ENCODE measurements at regions not wholly inside any gene's neighbourhood (a gene's known extent, or its start where the extent isn't known, plus 50 kb on each side); places are given as distances from the start of the nearest gene placed in this dataset.

DNA sequence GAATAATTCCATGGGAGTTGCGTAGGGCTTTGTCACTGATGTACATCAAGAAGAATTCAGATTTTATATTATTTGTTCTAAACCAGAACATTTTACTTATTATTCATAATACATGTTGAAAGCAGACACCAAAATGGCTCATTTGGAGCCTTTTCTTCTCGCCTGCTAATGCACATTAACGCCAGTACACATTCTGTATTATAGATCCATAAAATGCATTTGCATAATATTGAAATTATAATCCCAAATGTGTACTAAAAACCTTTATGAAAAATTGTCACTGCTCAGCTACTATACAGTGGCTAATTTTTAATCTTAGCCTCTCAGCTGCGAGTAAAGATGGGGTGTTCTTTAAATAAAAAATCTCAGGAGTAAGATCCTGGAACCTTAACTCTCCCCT is 452.2 kb upstream of the HNRNPA3 start:
- CTCF ChIA-PET, result no interaction called here
- TF ChIP-seq, protein P1, sequence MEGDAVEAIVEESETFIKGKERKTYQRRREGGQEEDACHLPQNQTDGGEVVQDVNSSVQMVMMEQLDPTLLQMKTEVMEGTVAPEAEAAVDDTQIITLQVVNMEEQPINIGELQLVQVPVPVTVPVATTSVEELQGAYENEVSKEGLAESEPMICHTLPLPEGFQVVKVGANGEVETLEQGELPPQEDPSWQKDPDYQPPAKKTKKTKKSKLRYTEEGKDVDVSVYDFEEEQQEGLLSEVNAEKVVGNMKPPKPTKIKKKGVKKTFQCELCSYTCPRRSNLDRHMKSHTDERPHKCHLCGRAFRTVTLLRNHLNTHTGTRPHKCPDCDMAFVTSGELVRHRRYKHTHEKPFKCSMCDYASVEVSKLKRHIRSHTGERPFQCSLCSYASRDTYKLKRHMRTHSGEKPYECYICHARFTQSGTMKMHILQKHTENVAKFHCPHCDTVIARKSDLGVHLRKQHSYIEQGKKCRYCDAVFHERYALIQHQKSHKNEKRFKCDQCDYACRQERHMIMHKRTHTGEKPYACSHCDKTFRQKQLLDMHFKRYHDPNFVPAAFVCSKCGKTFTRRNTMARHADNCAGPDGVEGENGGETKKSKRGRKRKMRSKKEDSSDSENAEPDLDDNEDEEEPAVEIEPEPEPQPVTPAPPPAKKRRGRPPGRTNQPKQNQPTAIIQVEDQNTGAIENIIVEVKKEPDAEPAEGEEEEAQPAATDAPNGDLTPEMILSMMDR (IDR thresholded peaks at IDR 0.05; ENCODE audit: insufficient read depth in 1 of 2, low read depth in 1 of 2, low read length in 1 of 2, severe bottlenecking in 1 of 2, unreplicated experiment in 1 of 2), result no peak
- Histone ChIP-seq H3K4me1 (no peaks in the 10 kb centered on the region), H3K27me3 (replicated peaks; ENCODE audit: control insufficient read depth, insufficient read depth, low read length) (no peaks in the 10 kb centered on the region), H3K9me3 (no peaks in the 10 kb centered on the region), H3K4me3 (ENCODE audit: low read depth, low read length) (no peak overlapping the region), H3K36me3 (ENCODE audit: control insufficient read depth, insufficient read depth, low read length) (no peaks in the 10 kb centered on the region)
- Mint-ChIP-seq H3K9me3 (ENCODE audit: unreplicated experiment) (no peaks in the 10 kb centered on the region), H3K27ac (ENCODE audit: unreplicated experiment) (no peak overlapping the region), H3K27me3 (ENCODE audit: insufficient read depth, unreplicated experiment) (peaks cover 26% of the 10 kb centered on the region), H3K4me1 (ENCODE audit: low read depth, unreplicated experiment) (no peaks in the 10 kb centered on the region), H3K36me3 (ENCODE audit: insufficient read depth, unreplicated experiment) (no peaks in the 10 kb centered on the region), H3K4me3 (ENCODE audit: unreplicated experiment) (no peak overlapping the region)
- no TSS peak for BruUV-seq (replicated peaks)
- no peak for DNase-seq
- intact Hi-C loops (cut with micrococcal nuclease; ENCODE audit: unreplicated experiment), result no loop called here
- POLR2A ChIA-PET, result no interaction called here

DNA sequence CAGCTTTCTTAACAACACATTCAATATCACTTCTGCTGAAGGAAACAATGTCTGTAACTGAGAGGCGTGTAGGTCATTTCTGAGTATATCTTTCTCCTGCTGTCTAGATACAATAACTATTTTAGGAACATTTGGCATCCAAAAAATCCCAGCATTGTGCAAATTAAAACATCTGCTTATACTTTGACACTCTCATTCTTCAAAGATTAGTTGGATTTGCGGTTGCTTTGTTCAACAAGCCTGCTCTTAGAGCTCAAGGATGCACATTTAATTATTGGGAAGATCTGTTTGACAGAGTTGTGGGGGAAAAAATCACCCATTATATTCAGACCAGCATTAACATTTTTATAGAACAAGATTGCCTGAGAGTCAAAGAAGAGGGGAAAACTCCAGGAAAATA is 449.5 kb upstream of the HNRNPA3 start:
- BruUV-seq (replicated peaks), result no TSS peak
- Mint-ChIP-seq H3K36me3 (ENCODE audit: insufficient read depth, unreplicated experiment) (no peaks in the 10 kb centered on the region), H3K9me3 (ENCODE audit: unreplicated experiment) (no peaks in the 10 kb centered on the region), H3K27me3 (ENCODE audit: insufficient read depth, unreplicated experiment) (peaks cover 34% of the 10 kb centered on the region), H3K27ac (ENCODE audit: unreplicated experiment) (no peak overlapping the region), H3K4me1 (ENCODE audit: low read depth, unreplicated experiment) (no peaks in the 10 kb centered on the region), H3K4me3 (ENCODE audit: unreplicated experiment) (no peak overlapping the region)
- TF ChIP-seq, protein P1 (IDR thresholded peaks at IDR 0.05; ENCODE audit: insufficient read depth in 1 of 2, low read depth in 1 of 2, low read length in 1 of 2, severe bottlenecking in 1 of 2, unreplicated experiment in 1 of 2), result no peak
- no peaks in the 10 kb centered on the region for H3K9me3 ChIP-seq
- H3K4me1 ChIP-seq, result no peaks in the 10 kb centered on the region
- POLR2A ChIA-PET, result interaction anchor here (0.6 kb wide), 1 partner anchor 35 kb away, joined by 3 read pairs; no protein-coding TSS in a partner anchor
- H3K4me3 ChIP-seq (ENCODE audit: low read depth, low read length), result no peak overlapping the region
- intact Hi-C loops (cut with micrococcal nuclease; ENCODE audit: unreplicated experiment), result no loop called here
- no peaks in the 10 kb centered on the region for H3K36me3 ChIP-seq (ENCODE audit: control insufficient read depth, insufficient read depth, low read length)
- DNase-seq, result no peak
- no peaks in the 10 kb centered on the region for H3K27me3 ChIP-seq (replicated peaks; ENCODE audit: control insufficient read depth, insufficient read depth, low read length)
- CTCF ChIA-PET, result no interaction called here

DNA sequence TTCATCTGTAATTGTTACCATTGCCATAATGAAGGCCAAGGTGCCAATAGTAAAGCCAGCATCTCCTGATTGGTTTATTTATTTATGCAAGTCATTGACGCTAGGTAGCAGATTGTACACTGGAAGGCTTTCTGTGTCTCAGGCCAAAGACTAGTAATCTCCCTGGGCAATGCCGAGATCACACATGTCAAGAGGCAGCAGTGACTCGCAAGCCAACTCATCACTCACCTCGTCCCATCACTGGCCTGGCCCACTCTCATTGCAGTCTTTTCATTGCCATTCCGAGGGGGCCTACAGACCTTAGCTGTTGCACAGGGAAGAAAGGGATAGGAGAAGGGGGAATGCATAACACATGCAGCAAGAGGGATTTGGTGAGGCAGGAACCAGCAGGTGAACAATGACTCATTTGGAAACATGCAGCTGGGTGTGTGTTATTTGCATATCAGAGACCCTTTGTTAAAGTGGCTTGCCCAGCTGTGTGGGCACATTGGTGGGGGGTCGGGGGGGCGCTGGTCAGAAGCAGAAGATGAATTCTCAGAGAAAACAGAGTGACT is 448.7 kb upstream of the HNRNPA3 start:
- ChIA-PET POLR2A (no interaction called here), CTCF (no interaction called here)
- Histone ChIP-seq H3K9me3 (no peaks in the 10 kb centered on the region), H3K27me3 (replicated peaks; ENCODE audit: control insufficient read depth, insufficient read depth, low read length) (no peaks in the 10 kb centered on the region), H3K4me3 (ENCODE audit: low read depth, low read length) (no peak overlapping the region), H3K4me1 (no peaks in the 10 kb centered on the region), H3K36me3 (ENCODE audit: control insufficient read depth, insufficient read depth, low read length) (no peaks in the 10 kb centered on the region)
- H3K4me1 Mint-ChIP-seq (ENCODE audit: low read depth, unreplicated experiment), result no peaks in the 10 kb centered on the region
- H3K27ac Mint-ChIP-seq (ENCODE audit: unreplicated experiment), result no peak overlapping the region
- TF ChIP-seq, protein P1 (IDR thresholded peaks at IDR 0.05; ENCODE audit: insufficient read depth in 1 of 2, low read depth in 1 of 2, low read length in 1 of 2, severe bottlenecking in 1 of 2, unreplicated experiment in 1 of 2), result no peak
- no TSS peak for BruUV-seq (replicated peaks)
- H3K9me3 Mint-ChIP-seq (ENCODE audit: unreplicated experiment), result no peaks in the 10 kb centered on the region
- no peaks in the 10 kb centered on the region for H3K36me3 Mint-ChIP-seq (ENCODE audit: insufficient read depth, unreplicated experiment)
- DNase-seq, result no peak
- intact Hi-C loops (cut with micrococcal nuclease; ENCODE audit: unreplicated experiment), result no loop called here
- peaks cover 34% of the 10 kb centered on the region for H3K27me3 Mint-ChIP-seq (ENCODE audit: insufficient read depth, unreplicated experiment)
- no peak overlapping the region for H3K4me3 Mint-ChIP-seq (ENCODE audit: unreplicated experiment)

All from Caco-2 (cell line).